Endometrial microvascular endothelial cells (primary cell): ENCODE measurements at regions not wholly inside any gene's neighbourhood (a gene's known extent, or its start where the extent isn't known, plus 50 kb on each side); places are given as distances from the start of the nearest gene placed in this dataset.
"Not testable (repeated sequence)": the region's sequence is repeated elsewhere in the genome, so short reads cannot be mapped to it uniquely, and the experiment has no call there.

Source experiments
- in situ Hi-C: cut with HindIII; loops from 2 replicates; pipeline ENCODE4 v1.10.0; 2017; ENCODE audit warnings: low sequenced_read_pairs, low pct_unique_long_range_greater_than_20kb; ENCODE audit errors: inconsistent ontology term

DNA sequence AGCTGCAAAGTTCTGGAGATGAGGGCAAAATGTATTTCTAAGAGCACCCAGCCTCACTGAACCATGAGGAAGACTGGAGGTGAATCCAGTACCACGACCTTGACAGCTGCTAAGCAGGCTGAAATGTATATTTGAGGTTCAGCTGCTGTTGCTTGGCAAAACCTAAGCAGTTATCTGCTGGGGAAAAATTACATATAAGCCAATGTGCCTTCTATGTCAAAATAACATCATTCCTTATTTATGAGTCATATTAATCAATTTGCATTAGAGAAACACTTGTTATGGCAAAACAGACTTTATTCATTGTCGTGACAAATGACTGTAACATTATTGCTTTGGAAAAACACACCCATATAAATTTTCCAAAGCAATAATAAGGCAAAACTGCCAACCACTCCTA is 560.5 kb upstream of the NR5A2 start:
- in situ Hi-C loops: no loop called here

DNA sequence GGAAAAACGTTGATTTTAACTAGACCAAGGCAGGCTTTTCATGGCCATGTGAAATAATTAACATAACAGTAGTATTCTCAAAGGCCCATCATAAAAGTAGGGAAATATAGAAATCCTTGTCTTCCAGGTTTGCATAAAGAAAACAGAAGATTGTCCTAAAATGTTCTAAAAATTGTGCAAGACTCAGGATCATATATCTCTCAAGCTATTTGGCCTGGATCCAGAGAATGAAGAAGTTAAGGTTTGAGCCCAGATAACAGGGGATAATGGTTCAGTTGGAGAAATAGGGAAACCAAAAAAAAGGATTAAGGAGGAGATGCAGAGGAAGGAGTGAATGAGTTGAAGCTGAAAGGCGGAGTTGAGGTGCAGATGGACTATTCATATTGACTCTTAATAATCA is 555.5 kb upstream of the NR5A2 start:
- in situ Hi-C loops: no loop called here

DNA sequence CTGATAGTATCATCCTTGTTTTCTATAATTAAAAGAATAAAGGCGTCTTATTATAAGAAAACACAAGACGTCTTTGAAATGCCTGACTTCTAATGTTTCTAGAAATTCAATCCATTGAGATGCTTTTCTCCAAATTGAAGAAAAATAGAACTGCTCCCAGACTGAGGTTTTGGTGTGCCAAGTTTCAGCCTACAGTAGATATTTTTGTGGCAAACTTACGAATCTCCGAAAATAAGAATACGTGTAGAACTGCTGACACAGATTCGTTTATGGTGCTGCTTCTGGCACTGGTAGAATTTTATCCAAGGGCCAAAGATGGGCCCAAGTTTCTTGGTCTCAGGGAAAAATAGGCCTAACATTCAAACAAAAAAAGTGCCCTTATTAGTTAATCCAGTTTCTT is 554.5 kb upstream of the NR5A2 start:
- in situ Hi-C loops: no loop called here

GRCh38 chr1:199474738-199475137 is 552.8 kb upstream of the NR5A2 start:
- in situ Hi-C loops: no loop called here

DNA sequence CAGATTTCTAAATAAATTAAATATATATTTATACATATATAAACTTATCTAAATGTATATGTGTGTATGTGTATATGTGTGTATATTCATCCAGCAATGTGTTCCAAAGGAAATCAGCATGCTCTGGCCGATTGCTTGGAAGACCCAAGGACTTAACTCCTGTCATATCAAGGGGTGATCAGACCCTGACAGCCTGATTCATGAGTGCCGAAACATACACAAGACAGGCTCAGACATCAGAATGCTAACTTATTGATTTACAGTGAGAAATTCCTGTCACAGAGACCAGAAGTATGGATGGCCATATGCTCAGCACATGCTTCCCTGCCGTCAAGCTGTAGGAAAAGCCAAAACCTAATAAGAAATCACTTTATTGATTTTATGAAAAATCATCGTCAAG is 545.1 kb upstream of the NR5A2 start:
- in situ Hi-C loops: no loop called here

- in situ Hi-C loops: no loop called here
Observed at GRCh38 chr1:199489594-199489993, 537.9 kb upstream of the NR5A2 start.

GRCh38 chr1:199490769-199491527 is 536.6 kb upstream of the NR5A2 start:
- in situ Hi-C loops: no loop called here

DNA sequence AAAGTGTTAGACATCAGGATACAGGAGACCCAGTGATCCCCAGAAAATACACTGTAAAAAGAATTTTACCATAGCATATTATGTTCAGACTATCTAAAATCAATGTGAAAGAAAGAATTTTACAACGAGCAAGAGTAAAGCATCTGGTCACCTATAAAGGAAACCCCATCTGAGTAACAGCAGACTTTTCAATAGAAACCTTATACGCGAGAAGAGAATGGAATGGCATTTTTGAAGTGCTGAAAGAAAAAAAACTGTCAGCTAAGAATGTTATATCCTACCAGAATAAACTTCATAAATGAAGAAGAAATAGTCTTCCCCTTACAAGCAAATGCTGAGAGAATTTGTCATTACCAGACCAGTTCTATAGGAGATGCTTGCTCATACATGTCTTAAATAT is 532.1 kb upstream of the NR5A2 start:
- in situ Hi-C loops: no loop called here

GRCh38 chr1:199498802-199499201 is 528.7 kb upstream of the NR5A2 start:
- in situ Hi-C loops: not testable (repeated sequence)

DNA sequence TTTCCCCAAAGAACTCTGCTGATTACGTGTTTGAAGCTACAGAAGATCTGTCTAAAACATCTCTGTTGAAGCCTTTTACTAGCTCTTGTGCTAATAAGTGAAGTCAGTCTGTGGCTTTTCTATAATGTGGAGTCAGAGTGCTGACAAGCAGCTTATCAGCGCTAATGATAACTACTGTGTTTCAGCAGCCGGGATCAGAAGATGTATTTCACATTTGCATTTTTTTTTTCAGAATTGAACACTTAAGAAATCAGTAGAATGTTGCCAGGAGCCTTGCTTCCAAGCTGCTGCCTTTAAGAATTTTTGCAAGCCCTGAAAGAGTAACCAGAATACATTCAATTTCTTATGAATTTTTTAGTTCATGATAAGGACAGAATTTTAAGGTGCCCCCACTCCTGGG is 519.4 kb upstream of the NR5A2 start:
- in situ Hi-C loops: no loop called here

GRCh38 chr1:199508653-199509052 is 518.9 kb upstream of the NR5A2 start:
- in situ Hi-C loops: no loop called here

GRCh38 chr1:199509456-199509855 is 518.1 kb upstream of the NR5A2 start:
- in situ Hi-C loops: no loop called here

- in situ Hi-C loops: no loop called here
Observed at GRCh38 chr1:199510314-199510713, 517.2 kb upstream of the NR5A2 start.

DNA sequence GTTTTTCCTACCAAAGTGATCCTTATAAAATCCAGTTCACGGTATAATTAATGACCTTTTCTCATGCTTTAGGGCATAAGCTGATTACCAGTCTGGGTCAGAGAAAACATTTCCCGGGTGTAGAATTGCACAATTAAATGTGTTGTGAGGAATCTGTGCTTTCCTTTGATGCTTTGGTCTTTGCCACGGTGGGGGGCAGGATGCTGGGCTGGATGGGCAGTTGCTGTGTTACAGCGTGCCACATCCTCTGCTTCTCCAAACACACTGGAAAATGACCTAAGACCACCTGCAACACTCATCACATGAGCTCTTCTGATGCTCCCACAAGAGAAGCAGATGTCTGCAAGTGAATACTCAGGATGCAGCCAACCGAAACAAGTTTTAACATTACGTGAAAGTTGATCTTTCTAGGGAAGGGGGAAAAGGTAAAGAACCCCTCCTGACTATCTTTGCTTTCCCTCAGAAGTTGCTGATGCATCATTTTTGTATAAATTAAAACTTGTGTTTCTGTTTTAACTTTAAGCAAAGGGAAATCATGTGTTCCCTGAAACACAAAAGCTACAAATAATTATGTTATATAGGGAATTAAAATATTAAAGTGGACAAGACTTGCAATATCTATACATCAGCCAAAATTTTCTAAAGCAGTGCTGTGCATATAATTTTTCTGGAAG is 515.3 kb upstream of the NR5A2 start:
- in situ Hi-C loops: no loop called here

GRCh38 chr1:199515261-199515660 is 512.2 kb upstream of the NR5A2 start:
- in situ Hi-C loops: no loop called here

- in situ Hi-C loops: no loop called here
Observed at GRCh38 chr1:199522338-199522737, 505.2 kb upstream of the NR5A2 start.

- in situ Hi-C loops: no loop called here
Observed at GRCh38 chr1:199522936-199523335, 504.6 kb upstream of the NR5A2 start.

DNA sequence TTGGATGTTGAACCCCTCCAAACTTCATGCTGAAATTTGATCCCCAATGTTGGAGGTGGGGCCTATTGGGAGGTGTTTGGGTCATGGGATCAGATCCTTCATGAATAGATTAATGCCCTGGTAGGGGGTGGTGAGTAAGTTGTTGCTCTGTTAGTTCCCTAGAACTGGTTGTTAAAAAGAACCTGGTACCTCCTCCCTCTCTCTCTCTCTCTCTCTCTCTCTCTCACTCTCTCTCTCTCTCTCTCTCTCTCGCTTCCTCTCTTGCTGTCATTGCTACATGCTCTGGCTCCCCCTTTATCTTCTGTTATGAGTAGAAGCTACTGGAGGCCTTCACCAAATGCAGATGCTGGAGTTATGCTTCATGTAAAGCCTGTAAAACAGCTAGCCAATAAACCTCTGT is 498.2 kb upstream of the NR5A2 start:
- in situ Hi-C loops: no loop called here

GRCh38 chr1:199533361-199533760 is 494.1 kb upstream of the NR5A2 start:
- in situ Hi-C loops: not testable (repeated sequence)

- in situ Hi-C loops: no loop called here
Observed at GRCh38 chr1:199545780-199546179, 481.7 kb upstream of the NR5A2 start.

GRCh38 chr1:199546323-199546722 is 481.2 kb upstream of the NR5A2 start:
- in situ Hi-C loops: no loop called here
